CD14-positive monocyte (primary cell): ENCODE measurements at regions not wholly inside any gene's neighbourhood (a gene's known extent, or its start where the extent isn't known, plus 50 kb on each side); places are given as distances from the start of the nearest gene placed in this dataset.

ENCODE experiments used
- DNase-seq, 3 donors: peaks; one replicate each; pipeline ENCODE4 v3.0.0-alpha.2; 2011 to 2022
- H2AFZ ChIP-seq: 2 replicates; pipeline ENCODE4 v1.6.0; 2012; ENCODE audit warnings: mild to moderate bottlenecking, low read depth, low read length, inconsistent platforms; ENCODE audit not compliant: insufficient read depth, poor library complexity, severe bottlenecking
- H3K27ac ChIP-seq, 2 donors: 1 replicate in 1 of 2; 2 replicates in 1 of 2; pipeline ENCODE4 v1.5.1; 2012 to 2013; ENCODE audit warnings: low read length in 2 of 2, control low read depth in 1 of 2, inconsistent platforms in 1 of 2, low read depth in 1 of 2, mild to moderate bottlenecking in 1 of 2
- H3K27me3 ChIP-seq, 2 donors: one replicate each; pipeline versions ENCODE4 v1.6.0 to v1.6.1; 2011 to 2013; ENCODE audit warnings: low read length in 2 of 2; ENCODE audit not compliant: control insufficient read depth in 2 of 2, insufficient read depth in 2 of 2
- H3K36me3 ChIP-seq, 2 donors: replicated peaks in 1 of 2; 1 replicate in 1 of 2; 2 replicates in 1 of 2; pipeline versions ENCODE4 v1.5.1 to v1.6.1; 2012 to 2013; ENCODE audit warnings: low read length in 2 of 2, control low read depth in 1 of 2, inconsistent platforms in 1 of 2, mild to moderate bottlenecking in 1 of 2; ENCODE audit not compliant: insufficient read depth in 2 of 2, control insufficient read depth in 1 of 2
- H3K4me1 ChIP-seq, 2 donors: 1 replicate in 1 of 2; 2 replicates in 1 of 2; pipeline versions ENCODE4 v1.5.1 to v1.6.1; 2012 to 2013; ENCODE audit warnings: low read length in 2 of 2, control low read depth in 1 of 2, inconsistent platforms in 1 of 2, mild to moderate bottlenecking in 1 of 2, moderate library complexity in 1 of 2; ENCODE audit not compliant: insufficient read depth in 2 of 2, control insufficient read depth in 1 of 2
- H3K4me2 ChIP-seq: replicated peaks from 2 replicates; pipeline ENCODE3; 2012; ENCODE audit warnings: low read length, moderate library complexity, mild to moderate bottlenecking; ENCODE audit not compliant: poor library complexity, severe bottlenecking; ENCODE audit errors: extremely low read depth
- H3K4me3 ChIP-seq, 3 experiments: fragments of 200-600 bp in 1 of 3; sonication (generic) in 1 of 3; replicated peaks in 1 of 3; 1 replicate in 2 of 3; 2 replicates in 1 of 3; pipeline ENCODE4 v1.5.1; 2011 to 2013; ENCODE audit warnings: low read length in 3 of 3, mild to moderate bottlenecking in 3 of 3, control low read depth in 2 of 3, low read depth in 2 of 3, inconsistent platforms in 1 of 3, moderate library complexity in 1 of 3
- H3K79me2 ChIP-seq: 2 replicates; pipeline ENCODE4 v1.6.0; 2012; ENCODE audit warnings: mild to moderate bottlenecking, control low read depth, inconsistent platforms, low read length, moderate library complexity; ENCODE audit not compliant: insufficient read depth
- H3K9ac ChIP-seq: 2 replicates; pipeline ENCODE4 v1.6.0; 2017; ENCODE audit warnings: low read length, mild to moderate bottlenecking; ENCODE audit not compliant: insufficient read depth, poor library complexity, severe bottlenecking
- H3K9me3 ChIP-seq, 2 donors: replicated peaks in 1 of 2; 1 replicate in 1 of 2; 2 replicates in 1 of 2; pipeline versions ENCODE4 v1.5.1 to v1.6.1; 2012 to 2013; ENCODE audit warnings: low read length in 2 of 2, control low read depth in 1 of 2; ENCODE audit not compliant: control insufficient read depth in 1 of 2, insufficient read depth in 1 of 2
- H4K20me1 ChIP-seq: 2 replicates; pipeline ENCODE4 v1.6.0; 2012; ENCODE audit warnings: mild to moderate bottlenecking, low read length, control low read depth, moderate library complexity; ENCODE audit not compliant: insufficient read depth
- H3K27ac Mint-ChIP-seq, 7 donors: one replicate each; pipeline ENCODE4 v1.8.0; 2020; ENCODE audit warnings: mild to moderate bottlenecking in 7 of 7, mixed read lengths in 7 of 7, moderate library complexity in 6 of 7, inconsistent platforms in 2 of 7
- H3K27me3 Mint-ChIP-seq, 3 donors: one replicate each; pipeline ENCODE4 v1.8.0; 2021 to 2022; ENCODE audit warnings: low read depth in 3 of 3, mild to moderate bottlenecking in 3 of 3, mixed read lengths in 3 of 3, moderate library complexity in 3 of 3, inconsistent platforms in 1 of 3
- H3K36me3 Mint-ChIP-seq, 2 donors: one replicate each; pipeline ENCODE4 v1.8.0; 2020; ENCODE audit warnings: mixed read lengths in 2 of 2, inconsistent platforms in 1 of 2, mild to moderate bottlenecking in 1 of 2
- H3K4me1 Mint-ChIP-seq: one replicate; pipeline ENCODE4 v1.8.0; 2020; ENCODE audit warnings: mild to moderate bottlenecking, mixed read lengths
- H3K4me3 Mint-ChIP-seq, 2 donors: one replicate each; pipeline ENCODE4 v1.8.0; 2020; ENCODE audit warnings: mild to moderate bottlenecking in 2 of 2, mixed read lengths in 2 of 2, moderate library complexity in 1 of 2
- H3K9me3 Mint-ChIP-seq, 7 donors: one replicate each; pipeline ENCODE4 v1.8.0; 2020 to 2022; ENCODE audit warnings: mixed read lengths in 7 of 7, mild to moderate bottlenecking in 6 of 7, moderate library complexity in 6 of 7, inconsistent platforms in 2 of 7
- WGBS: methylation state at CpG from one replicate; pipeline ENCODE4 v1.1.5; 2013; ENCODE audit warnings: missing lambda C conversion rate; ENCODE audit not compliant: insufficient coverage; 5-methylcytosine and 5-hydroxymethylcytosine counted together
- intact Hi-C, 2 donors: fragments of 100-400 bp; cut with micrococcal nuclease; formaldehyde crosslinking; loops; one replicate each; pipeline versions ENCODE4 v1.15.0 to v1.15.1; 2023
- TF ChIP-seq, protein P1 (sequence below): fragments of 200-600 bp; IDR thresholded peaks from one replicate; pipeline ENCODE4 v1.8.0; 2022; ENCODE audit warnings: antibody characterized with exemption, mild to moderate bottlenecking

DNA sequence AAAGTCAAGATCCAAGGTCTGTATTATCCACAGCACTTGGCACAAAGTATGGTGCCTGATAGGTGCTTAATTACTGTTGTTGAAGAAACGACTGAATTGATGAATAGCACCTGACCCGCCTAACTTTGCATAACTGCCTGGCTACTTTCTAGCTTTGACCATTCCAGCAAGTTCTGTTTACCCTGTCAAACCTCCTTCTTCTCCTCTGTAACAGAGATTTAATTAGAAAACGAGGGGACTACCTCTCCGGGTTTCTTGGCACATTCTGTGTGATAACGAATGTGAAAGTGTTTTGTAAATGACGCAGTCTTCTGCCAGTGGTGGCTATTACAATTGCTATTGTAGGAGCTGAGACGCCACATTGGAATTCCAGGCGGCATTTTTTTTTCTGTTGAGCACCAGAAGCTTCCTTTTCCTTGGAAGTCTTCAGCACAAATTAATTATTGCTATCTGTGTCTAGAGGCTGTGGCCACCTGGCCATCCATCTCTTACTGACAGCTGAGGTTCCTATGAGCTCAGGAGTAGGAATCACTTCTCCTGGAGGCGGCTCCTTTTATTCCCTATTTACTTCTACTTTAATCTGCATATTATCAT is 522.9 kb downstream of the HS3ST4 start:
- H3K4me3 ChIP-seq, result no peak overlapping the region
- Mint-ChIP-seq H3K9me3 (peaks cover 0 to 6% (median 1%) of the 10 kb centered on the region in 7 donors), H3K27ac (no peak overlapping the region), H3K4me1 (no peaks in the 10 kb centered on the region), H3K27me3 (peaks cover 0 to 3% (median 0%) of the 10 kb centered on the region in 3 donors), H3K4me3 (no peak overlapping the region), H3K36me3 (no peaks in the 10 kb centered on the region)
- no peaks in the 10 kb centered on the region for H3K4me1 ChIP-seq
- no peaks in the 10 kb centered on the region for H3K36me3 ChIP-seq
- no peak overlapping the region for H3K27ac ChIP-seq
- WGBS, result 70% methylated on average over 4 of the region's 9 CpGs
- no peak overlapping the region for H3K4me2 ChIP-seq
- TF ChIP-seq, protein P1, sequence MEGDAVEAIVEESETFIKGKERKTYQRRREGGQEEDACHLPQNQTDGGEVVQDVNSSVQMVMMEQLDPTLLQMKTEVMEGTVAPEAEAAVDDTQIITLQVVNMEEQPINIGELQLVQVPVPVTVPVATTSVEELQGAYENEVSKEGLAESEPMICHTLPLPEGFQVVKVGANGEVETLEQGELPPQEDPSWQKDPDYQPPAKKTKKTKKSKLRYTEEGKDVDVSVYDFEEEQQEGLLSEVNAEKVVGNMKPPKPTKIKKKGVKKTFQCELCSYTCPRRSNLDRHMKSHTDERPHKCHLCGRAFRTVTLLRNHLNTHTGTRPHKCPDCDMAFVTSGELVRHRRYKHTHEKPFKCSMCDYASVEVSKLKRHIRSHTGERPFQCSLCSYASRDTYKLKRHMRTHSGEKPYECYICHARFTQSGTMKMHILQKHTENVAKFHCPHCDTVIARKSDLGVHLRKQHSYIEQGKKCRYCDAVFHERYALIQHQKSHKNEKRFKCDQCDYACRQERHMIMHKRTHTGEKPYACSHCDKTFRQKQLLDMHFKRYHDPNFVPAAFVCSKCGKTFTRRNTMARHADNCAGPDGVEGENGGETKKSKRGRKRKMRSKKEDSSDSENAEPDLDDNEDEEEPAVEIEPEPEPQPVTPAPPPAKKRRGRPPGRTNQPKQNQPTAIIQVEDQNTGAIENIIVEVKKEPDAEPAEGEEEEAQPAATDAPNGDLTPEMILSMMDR, result no peak
- H3K9me3 ChIP-seq, result no peaks in the 10 kb centered on the region
- H2AFZ ChIP-seq, result no peak overlapping the region
- intact Hi-C loops, result no loop called here
- H3K27me3 ChIP-seq, result no peaks in the 10 kb centered on the region
- H3K9ac ChIP-seq, result no peak overlapping the region
- DNase-seq, result no peak
- no peaks in the 10 kb centered on the region for H4K20me1 ChIP-seq
- H3K79me2 ChIP-seq, result no peaks in the 10 kb centered on the region

DNA sequence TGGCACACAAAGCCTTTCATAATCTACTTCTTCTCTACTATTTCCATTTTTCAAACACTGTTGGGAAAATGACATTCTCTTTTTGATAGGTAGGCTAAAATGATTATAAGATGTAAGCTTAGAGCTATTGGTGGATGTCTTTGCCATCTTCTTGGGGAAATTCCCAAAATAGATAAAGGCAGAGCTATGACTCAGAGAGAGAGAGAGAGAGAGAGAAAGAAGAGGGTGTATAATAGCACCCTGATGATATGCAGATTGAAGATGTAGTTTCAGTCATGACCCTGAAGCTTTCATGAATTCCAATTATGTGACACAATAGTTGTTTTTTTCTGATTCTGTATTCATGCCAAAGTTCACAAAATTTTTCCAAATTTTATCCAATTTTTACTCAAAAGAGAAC is 529.1 kb downstream of the HS3ST4 start:
- H3K36me3 Mint-ChIP-seq, result no peaks in the 10 kb centered on the region
- Histone ChIP-seq H3K4me1 (no peaks in the 10 kb centered on the region), H2AFZ (no peak overlapping the region), H3K4me2 (no peak overlapping the region), H3K36me3 (no peaks in the 10 kb centered on the region), H4K20me1 (no peaks in the 10 kb centered on the region), H3K4me3 (no peak overlapping the region), H3K27me3 (no peaks in the 10 kb centered on the region), H3K9ac (no peak overlapping the region), H3K79me2 (no peaks in the 10 kb centered on the region), H3K27ac (no peak overlapping the region), H3K9me3 (no peaks in the 10 kb centered on the region)
- H3K4me3 Mint-ChIP-seq, result no peak overlapping the region
- intact Hi-C loops, result no loop called here
- H3K4me1 Mint-ChIP-seq, result no peaks in the 10 kb centered on the region
- no peak overlapping the region for H3K27ac Mint-ChIP-seq
- TF ChIP-seq, protein P1, result no peak
- H3K9me3 Mint-ChIP-seq, result peaks cover 0 to 6% (median 0%) of the 10 kb centered on the region in 7 donors
- no peak for DNase-seq
- H3K27me3 Mint-ChIP-seq, result peaks cover 0 to 2% (median 0%) of the 10 kb centered on the region in 3 donors
